HG03442 (cell line): ENCODE measurements at regions not wholly inside any gene's neighbourhood (a gene's known extent, or its start where the extent isn't known, plus 50 kb on each side); places are given as distances from the start of the nearest gene placed in this dataset.
A peak's percentile ranks its signal among the peaks of the same experiment; 100 is the strongest.

Experiments
- ATAC-seq: cut with Tn5 transposase; IDR thresholded peaks from one replicate; pipeline ENCODE4 v1.9.1; 2021; ENCODE audit warnings: mild to moderate bottlenecking, moderate library complexity; ENCODE audit not compliant: unreplicated experiment

DNA sequence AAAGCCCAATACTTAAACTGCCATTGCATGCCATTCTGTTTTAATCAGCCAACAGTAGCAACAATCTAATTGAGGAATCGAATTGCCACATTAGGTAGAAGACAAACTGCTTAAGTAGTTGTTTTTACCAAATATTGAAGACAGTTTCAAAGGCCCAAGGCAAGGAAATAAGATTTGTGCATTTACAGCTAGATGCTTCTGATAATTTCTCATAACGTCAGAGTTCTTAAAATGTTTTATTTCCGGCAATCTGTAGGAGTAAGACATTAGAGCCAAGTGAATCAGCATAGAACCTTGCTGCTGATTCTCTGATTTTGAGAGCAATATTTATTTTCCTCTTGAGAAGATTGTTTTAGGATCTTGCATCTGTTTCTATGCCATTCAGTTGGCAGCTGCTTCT lies 174.3 kb downstream of the RBM43 start:
- ATAC-seq, result no peak

GRCh38 chr2:151085181-151085611 lies 176.5 kb downstream of the RBM43 start:
- no peak for ATAC-seq

DNA sequence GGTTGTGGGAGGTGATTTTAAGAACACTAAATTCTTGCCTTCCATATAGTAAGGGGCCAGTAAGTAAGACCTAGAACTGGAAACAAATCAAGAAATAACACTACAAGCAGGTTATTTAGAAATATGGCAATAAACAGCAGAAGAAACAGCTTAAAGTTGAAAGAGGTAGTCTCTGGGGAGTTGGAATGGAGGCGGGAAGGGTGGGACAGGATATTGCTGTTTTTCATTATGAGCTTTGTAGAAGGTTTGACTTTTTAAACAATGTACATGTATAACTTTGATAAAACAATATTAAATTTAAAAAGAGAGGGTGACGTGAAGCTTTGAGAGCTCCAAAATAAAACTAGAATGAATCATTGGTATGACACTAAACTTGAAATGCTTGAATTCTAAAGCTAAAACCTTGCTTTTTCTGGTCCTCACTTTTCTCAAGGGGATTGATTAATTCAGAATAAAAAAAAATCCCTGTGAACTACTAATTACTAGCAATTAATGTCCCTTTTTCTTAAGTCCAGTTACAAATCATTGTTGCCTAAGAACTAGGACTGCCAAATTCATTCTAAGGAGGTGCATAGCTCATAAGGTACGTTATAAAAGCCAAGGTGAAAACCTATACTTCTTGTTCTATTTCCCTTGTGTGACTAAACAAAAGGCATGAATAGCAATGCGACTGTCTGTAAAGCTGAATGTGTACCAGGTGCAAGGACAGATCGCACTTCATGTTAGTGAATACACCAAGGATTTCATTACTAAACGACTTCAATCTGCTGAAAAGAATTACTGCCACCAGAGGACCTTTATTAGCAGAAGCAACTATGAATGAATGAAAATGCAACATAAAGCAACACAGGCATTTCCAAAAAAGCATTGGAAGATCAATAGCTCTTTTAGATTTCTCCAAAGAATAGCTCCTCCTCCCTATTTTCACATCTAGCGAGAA lies 177.5 kb downstream of the RBM43 start:
- ATAC-seq, result no peak

GRCh38 chr2:151078889-151079288 lies 182.8 kb downstream of the RBM43 start:
- ATAC-seq, result no peak

GRCh38 chr2:151071906-151072305 lies 189.8 kb downstream of the RBM43 start:
- ATAC-seq, result no peak

GRCh38 chr2:151071382-151071781 lies 190.3 kb downstream of the RBM43 start:
- ATAC-seq, result no peak

DNA sequence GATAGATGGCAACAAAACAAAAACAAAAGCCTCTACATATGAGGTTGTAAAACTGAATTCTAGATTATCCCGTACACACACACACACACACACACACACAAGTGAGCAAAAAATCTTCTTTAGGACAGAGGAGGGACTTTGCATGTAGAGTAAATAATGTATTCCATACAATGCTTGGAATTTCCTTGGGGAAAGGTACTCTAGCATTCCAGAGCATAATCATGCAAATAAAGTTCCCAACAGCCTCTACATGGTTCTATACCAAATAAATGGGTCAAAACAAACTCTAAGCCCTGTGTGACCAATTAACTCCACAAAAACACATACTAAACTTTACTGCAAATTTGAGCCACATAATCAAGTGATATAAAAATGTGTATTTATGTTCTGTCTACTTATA lies 191.4 kb downstream of the RBM43 start:
- ATAC-seq, result no peak

GRCh38 chr2:151067658-151068369 lies 193.8 kb downstream of the RBM43 start:
- no peak for ATAC-seq

DNA sequence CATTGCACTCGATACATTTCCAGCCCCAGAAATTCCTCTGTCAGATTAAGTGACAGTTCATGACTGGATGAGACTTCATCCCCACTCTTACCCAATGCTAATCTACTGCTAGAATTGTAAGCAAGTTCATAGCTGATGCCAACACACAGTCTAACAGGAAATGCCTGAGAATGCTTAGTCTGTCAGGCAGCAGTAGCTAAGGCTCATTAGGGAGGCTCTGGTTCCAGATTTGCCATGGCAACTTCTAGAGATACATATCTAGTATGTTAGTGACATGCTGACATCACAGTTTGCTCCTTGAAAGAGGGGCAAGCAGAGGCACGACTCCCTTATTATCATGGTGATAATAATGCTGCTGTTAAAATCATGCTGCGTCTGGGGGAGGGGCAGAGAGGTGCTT lies 198.4 kb downstream of the RBM43 start:
- no peak for ATAC-seq

- ATAC-seq, result no peak
Measured at GRCh38 chr2:151060287-151060686, 201.4 kb downstream of the RBM43 start.

DNA sequence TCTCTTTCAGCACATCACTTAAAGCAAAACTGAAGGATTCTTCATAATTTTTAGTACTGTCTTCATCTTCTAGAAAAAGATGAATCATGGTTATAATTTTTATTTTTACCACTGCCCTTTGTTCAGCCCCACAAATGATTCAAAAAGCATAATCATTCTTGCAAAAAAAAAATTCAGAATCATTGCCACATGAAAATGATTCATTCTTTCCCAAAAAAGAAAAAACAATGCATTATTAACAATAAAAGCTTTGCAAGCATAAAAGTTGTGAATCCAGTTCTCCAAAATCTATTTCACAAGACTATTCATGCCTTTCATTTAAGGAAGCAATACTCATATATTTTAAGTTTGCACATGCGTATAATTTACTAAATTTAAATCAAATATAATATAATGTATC lies 204.8 kb downstream of the RBM43 start:
- no peak for ATAC-seq

- no peak for ATAC-seq
Measured at GRCh38 chr2:151053661-151053990, 208.0 kb downstream of the RBM43 start.

GRCh38 chr2:151052850-151053660 lies 208.6 kb downstream of the RBM43 start:
- no peak for ATAC-seq

DNA sequence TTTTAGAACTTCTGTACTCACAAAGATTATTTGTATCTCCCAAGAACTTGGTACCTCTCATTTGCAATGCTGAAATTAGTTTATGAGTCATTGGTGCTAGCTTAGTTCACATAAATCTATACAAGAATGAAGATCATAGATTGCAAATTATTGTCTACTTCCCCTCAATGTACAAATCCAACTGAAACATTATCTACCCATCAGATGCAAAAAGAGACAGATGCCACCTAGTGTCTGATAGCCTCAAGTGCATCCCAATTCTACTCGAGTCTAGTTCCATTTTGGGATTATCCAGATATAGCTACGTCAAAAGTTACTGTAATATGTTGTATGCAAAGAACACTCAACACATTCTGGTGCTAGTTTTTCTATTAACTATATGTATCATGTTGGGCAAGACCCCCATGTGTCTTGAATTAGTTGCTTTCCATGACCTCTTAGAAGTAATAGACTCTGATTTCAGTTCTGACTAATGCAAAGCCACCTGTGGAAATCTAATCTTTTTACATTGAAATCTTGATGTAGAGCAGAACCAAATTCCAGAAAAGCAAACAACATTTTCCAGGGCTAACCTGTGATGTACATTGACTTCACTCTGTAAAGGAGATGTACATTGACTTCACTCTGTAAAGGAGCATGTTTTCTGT lies 210.0 kb downstream of the RBM43 start:
- peak; percentile 88 for ATAC-seq

GRCh38 chr2:151049746-151050145 lies 211.9 kb downstream of the RBM43 start:
- no peak for ATAC-seq

DNA sequence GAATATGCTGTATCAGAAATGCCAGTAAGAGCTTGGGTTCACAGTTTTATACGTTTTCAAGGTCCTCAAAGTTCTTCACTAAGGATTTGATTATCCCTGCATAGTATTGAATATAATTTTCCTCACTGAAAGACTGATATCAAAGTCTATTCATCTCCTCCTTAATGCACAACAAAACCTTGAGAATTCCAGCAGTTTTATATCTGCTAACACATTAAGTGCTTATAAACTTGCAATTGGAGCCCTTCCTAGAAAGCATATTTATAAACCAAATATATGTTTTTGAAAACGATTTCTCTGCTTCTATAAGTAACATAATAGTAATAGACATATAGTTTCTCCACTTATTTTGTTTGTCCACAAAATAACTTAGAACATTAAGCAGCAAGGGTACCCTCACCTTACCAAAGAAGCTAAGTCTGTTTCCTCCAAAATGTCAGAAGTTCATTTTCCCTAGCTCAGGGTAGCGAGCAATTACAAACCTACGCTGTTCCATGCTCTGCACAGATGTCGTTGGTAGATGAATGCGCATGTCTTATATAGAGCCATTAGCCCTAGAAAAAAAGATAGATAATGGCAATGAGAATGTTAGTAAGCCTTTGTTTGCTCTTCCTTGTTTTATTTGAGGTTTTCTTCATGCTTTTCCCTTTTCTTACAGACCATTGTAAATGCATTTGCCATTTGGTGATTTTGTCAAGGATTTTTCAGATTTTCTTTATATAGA lies 213.2 kb downstream of the RBM43 start:
- no peak for ATAC-seq

DNA sequence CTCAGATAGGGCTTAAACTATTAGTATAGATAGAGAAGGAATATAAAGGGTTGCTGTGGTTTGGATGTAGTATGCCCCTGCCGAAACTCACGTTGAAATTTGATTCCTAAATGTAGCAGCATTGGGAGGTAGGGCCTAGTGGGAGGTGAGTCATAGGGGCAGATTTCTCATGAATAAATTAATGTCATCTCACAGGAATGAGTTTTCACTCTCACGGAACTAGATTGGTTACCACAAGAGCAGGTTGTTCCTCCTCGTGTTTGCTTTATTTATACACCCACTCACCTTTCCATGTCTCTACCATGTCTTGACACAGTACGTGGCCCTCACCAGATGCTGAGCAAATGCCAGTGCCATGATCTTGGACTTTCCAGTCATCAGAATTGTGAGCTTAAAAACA lies 218.2 kb downstream of the RBM43 start:
- no peak for ATAC-seq

GRCh38 chr2:151042964-151043363 lies 218.7 kb downstream of the RBM43 start:
- no peak for ATAC-seq

- no peak for ATAC-seq
Measured at GRCh38 chr2:151040039-151040438, 221.6 kb downstream of the RBM43 start.

- no peak for ATAC-seq
Measured at GRCh38 chr2:151038516-151038915, 223.1 kb downstream of the RBM43 start.
